Left colon (tissue), 2 donors: ENCODE measurements at regions not wholly inside any gene's neighbourhood (a gene's known extent, or its start where the extent isn't known, plus 50 kb on each side); places are given as distances from the start of the nearest gene placed in this dataset.

Experiments
- ATAC-seq: fragments of 200-7000 bp; cut with Tn5 transposase; one replicate; pipeline ENCODE4 v1.9.1; 2020; ENCODE audit warnings: mild to moderate bottlenecking, moderate library complexity
- DNase-seq, 2 donors: peaks; one replicate each; pipeline ENCODE4 v3.0.0-alpha.2; 2020
- intact Hi-C, 2 donors: fragments of 100-400 bp; cut with DNase I in 1 of 2; cut with micrococcal nuclease in 1 of 2; formaldehyde crosslinking; loops; one replicate each; pipeline versions ENCODE4 v1.11.2 to v1.14.0; 2022; cut with DNase I, micrococcal nuclease
- donor health status: DM: no; HTN: no; CAD: no.
- donor health status: DM: yes; HTN: yes; CAD: no.

GRCh38 chr10:83222832-83223742 is 916.2 kb upstream of the GHITM start:
- ATAC-seq: no peak
- no peak for DNase-seq
- intact Hi-C loops: no loop called here

DNA sequence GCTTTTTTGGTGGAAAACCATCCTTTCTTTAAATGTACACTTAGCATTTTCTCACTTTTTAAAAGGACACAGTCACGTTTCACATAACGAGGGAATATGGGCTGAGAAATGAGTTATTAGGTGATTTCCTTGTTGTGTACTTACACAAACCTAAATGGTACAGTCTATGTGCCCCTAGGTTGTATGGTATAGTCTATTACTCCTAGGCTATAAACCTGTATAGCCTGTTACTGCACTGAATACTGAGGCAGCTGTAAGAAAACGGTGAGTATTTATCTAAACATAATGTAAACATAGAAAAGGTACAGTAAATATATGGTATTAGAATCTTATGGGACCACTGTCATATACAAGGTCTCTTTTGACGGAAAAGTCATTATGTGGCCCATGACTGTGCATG is 913.5 kb upstream of the GHITM start:
- ATAC-seq (no peak), DNase-seq (no peak)
- intact Hi-C loops: no loop called here

GRCh38 chr10:83229991-83230390 is 909.3 kb upstream of the GHITM start:
- DNase-seq (no peak), ATAC-seq (no peak)
- intact Hi-C loops: no loop called here

- ATAC-seq (no peak), DNase-seq (no peak)
- intact Hi-C loops: no loop called here
Observed at GRCh38 chr10:83233691-83234090, 905.6 kb upstream of the GHITM start.

DNA sequence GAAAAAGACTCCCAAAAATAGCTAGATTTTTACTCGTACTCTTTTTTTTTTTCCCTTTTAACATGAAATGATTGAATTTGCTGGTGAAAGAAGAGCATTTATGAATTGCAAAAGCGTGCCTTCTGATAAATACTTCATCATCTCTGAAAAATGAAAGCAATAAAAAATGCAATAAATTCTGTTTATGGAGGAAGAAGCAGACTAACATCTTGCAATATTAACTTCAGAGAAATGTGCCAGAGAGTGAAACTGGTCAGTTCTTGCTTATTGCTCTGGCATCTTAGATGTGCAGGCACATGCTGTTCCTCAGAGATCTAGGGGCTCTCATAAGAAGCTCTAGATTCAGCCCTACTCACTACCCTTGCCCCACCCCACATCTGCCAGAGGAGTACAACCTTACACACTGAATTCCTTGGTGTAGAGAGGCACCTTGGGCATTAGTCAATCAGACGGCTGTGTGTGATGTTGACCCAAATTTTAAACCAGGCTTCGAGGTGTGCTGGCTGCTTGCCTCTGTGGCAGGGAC is 891.1 kb upstream of the GHITM start:
- DNase-seq (no peak), ATAC-seq (no peak)
- intact Hi-C loops: no loop called here

- intact Hi-C loops: no loop called here
- DNase-seq: no peak
- ATAC-seq: no peak
Observed at GRCh38 chr10:83250396-83250795, 888.9 kb upstream of the GHITM start.

DNA sequence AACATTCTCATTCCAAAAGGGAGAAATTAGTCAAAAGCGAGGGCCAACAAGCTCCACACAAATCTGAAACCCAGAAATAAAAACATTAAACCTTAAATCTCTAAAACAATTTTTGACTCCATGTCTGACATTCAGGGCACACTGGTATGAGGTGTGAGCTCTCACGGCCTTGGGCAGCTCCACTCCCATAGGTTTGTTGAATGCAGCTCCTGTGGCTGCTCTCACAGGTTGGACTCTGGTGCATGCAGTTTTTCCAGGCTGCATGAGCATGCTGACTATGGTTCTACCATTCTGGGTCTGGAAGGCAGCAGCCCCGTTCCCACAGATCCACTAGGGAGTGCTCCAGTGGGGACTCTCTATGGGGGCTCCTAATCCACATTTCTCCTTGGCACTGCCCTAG is 887.1 kb upstream of the GHITM start:
- no peak for DNase-seq
- intact Hi-C loops: no loop called here
- no peak for ATAC-seq

DNA sequence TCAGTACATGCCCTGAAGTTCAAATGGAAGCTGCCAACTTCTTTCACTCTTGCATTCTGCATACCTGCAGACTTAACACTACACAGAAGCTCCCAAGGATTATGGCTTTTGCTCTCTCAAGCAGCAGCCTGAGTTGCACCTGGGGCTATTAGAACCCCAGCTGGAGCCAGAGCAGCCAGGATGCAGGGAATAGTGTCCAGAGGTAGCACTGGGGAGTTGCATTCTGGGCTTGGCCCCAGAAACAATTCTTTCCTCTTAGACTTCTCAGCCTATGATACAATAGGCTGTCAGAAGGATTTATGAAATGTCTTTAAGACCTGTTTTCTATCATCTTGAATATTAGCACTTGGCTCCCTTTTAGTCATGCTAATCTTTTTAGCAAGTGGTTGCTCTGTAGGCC is 886.7 kb upstream of the GHITM start:
- ATAC-seq: no peak
- intact Hi-C loops: no loop called here
- no peak for DNase-seq

GRCh38 chr10:83253011-83253671 is 886.2 kb upstream of the GHITM start:
- no peak for ATAC-seq
- no peak for DNase-seq
- intact Hi-C loops: no loop called here

GRCh38 chr10:83254698-83255097 is 884.6 kb upstream of the GHITM start:
- DNase-seq (no peak), ATAC-seq (no peak)
- intact Hi-C loops: no loop called here

GRCh38 chr10:83262434-83262833 is 876.9 kb upstream of the GHITM start:
- ATAC-seq (no peak), DNase-seq (no peak)
- intact Hi-C loops: no loop called here

DNA sequence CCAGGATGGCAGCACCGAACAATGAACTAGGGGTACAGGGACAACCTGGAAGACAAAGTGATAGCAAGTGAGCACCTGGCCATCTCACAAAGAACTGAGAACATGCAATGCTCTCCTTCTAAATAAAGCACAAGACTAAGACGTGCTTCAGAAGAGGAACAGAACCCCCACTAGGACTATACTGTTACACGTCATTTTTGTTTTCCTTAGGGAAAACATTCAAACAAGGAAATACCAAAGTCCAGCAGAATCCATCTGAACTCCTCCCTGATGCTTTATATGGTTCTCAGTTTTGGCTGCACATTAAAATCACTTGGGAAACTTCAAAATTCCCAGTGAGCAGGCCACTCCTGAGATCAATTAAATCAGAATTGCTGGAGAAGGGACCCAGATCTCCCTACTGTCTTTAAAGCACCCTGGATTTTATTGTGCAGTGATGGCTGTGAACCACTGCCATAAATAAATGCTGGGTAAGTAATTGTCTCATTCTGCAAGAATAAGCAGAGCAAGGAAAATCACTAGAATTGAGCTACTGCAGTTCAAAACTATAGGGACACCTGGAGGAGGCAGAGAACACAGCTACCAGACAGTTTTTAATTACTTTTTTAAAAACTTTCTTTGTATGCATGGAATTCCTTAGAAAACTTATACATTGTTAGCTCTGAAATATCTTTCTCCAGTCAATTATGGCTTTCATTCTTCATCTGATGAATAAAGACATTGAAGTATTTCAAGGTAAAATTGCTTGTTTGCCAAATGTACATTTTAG is 866.5 kb upstream of the GHITM start:
- DNase-seq (no peak), ATAC-seq (no peak)
- intact Hi-C loops: no loop called here

DNA sequence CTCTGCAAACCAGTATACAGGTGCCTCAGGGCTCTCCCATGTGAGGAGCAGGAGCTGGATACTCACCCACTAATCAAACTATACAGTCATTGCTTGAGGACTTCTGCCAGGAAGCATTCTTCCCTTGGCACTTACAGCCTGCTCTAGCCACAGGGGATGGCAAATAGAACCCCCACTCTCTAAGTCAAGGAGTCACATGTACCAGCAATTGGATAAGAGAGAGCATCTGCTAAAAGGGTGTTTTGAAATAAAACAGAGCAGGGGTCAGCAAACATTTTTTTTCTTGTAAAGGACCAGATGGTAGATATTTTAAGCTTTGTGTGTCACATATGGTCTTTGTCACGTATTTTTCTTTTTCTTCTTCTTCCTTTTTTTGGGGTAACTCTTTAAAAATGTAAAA is 865.2 kb upstream of the GHITM start:
- intact Hi-C loops: no loop called here
- ATAC-seq (no peak), DNase-seq (no peak)

DNA sequence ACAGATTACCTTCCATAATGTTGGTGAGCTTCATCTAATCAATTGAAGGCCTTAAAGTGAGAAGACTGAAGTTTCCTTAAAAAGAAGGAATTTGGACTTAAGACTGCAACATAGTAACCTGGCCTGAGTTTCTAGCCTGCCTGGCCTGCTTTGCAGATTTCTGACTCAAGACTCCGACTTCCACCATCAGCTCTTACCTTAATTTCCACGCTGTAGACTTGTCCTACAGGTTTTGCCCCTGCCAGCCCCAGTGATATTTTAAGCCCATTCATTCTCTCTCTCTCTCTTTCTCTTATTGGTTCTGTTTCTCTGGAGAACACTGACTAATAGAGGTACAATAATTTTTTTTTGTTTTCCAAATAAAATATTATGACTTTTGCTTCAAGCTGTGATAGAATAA is 862.3 kb upstream of the GHITM start:
- DNase-seq: no peak
- ATAC-seq: no peak
- intact Hi-C loops: no loop called here

- ATAC-seq: no peak
Observed at GRCh38 chr10:83283151-83283550, 856.2 kb upstream of the GHITM start.

DNA sequence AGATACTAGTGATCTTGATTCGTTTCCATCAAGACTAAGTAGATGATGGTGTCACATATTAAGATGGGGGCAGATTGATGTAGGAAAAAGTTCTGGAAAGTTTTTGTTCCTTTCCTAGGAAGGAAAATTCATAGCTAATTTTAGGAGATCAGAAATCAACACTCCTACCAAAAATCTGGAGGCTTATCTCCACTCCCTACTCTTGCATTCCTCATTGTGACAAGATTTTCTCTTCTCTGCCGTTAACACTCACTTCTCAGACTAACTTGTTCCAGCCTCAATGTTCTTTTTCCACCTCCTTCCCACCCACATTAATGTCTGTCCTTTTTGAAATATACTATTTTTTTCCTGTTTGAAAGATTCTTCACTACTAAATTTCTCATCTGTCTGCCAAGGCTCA is 851.9 kb upstream of the GHITM start:
- intact Hi-C loops: no loop called here
- ATAC-seq: no peak
- no peak for DNase-seq

More at GRCh38 chr10:83283151-83283550, 856.2 kb upstream of the GHITM start:
- no peak for DNase-seq
- intact Hi-C loops: no loop called here

DNA sequence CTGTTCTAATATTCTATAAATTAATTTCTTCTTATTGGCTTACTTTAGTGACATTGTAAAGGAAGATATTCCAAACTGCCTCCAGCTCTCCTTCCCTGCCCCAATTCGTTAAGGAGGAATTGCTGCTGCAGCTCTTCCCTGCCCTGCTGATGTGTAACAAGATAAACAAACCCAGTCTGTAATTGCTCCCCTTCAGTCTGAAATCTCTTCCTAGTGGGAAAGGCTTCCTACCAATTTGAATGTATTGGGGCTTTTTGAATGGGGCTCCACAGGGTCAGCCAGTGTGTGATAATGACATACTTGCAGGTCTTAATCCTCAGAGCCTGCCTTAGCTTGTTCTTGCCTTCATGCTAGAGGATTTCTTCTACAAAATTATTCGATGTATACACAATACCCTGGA is 849.9 kb upstream of the GHITM start:
- intact Hi-C loops: no loop called here
- ATAC-seq (no peak), DNase-seq (no peak)

- intact Hi-C loops: no loop called here
- DNase-seq: no peak
- no peak for ATAC-seq
Observed at GRCh38 chr10:83289948-83290347, 849.4 kb upstream of the GHITM start.

GRCh38 chr10:83301732-83302131 is 837.6 kb upstream of the GHITM start:
- DNase-seq (no peak), ATAC-seq (no peak)
- intact Hi-C loops: no loop called here

- intact Hi-C loops: no loop called here
- no peak for ATAC-seq
- DNase-seq: no peak
Observed at GRCh38 chr10:83302623-83303022, 836.7 kb upstream of the GHITM start.
